Fibroblast of skin of abdomen (primary cell): ENCODE measurements at regions not wholly inside any gene's neighbourhood (a gene's known extent, or its start where the extent isn't known, plus 50 kb on each side); places are given as distances from the start of the nearest gene placed in this dataset.

Experiments
- DNase-seq: peaks from one replicate; pipeline ENCODE4 v3.0.0-alpha.2; 2013

GRCh38 chr10:77710759-77711682 lies 73.4 kb upstream of the KCNMA1 start:
- peak; percentile 68 for DNase-seq

GRCh38 chr10:77710081-77710551 lies 72.5 kb upstream of the KCNMA1 start:
- DNase-seq: no peak

GRCh38 chr10:77707570-77707969 lies 70.0 kb upstream of the KCNMA1 start:
- DNase-seq: peak; percentile 13

GRCh38 chr10:77702166-77702565 lies 64.6 kb upstream of the KCNMA1 start:
- DNase-seq: peak; percentile 91

- DNase-seq: no peak
Measured at GRCh38 chr10:77700086-77700485, 62.5 kb upstream of the KCNMA1 start.

GRCh38 chr10:77699080-77699645 lies 61.6 kb upstream of the KCNMA1 start:
- DNase-seq: no peak

- DNase-seq: no peak
Measured at GRCh38 chr10:77698267-77698931, 60.8 kb upstream of the KCNMA1 start.

- DNase-seq: no peak
Measured at GRCh38 chr10:77696584-77696983, 59.0 kb upstream of the KCNMA1 start.

GRCh38 chr10:77695186-77695585 lies 57.6 kb upstream of the KCNMA1 start:
- DNase-seq: no peak

- DNase-seq: peak; percentile 60
Measured at GRCh38 chr10:77692782-77693181, 55.2 kb upstream of the KCNMA1 start.

GRCh38 chr10:77689339-77689738 lies 51.7 kb upstream of the KCNMA1 start:
- DNase-seq: no peak

- no peak for DNase-seq
Measured at GRCh38 chr10:77687621-77688020, 50.0 kb upstream of the KCNMA1 start.
